GM19372 (cell line): ENCODE measurements at regions not wholly inside any gene's neighbourhood (a gene's known extent, or its start where the extent isn't known, plus 50 kb on each side); places are given as distances from the start of the nearest gene placed in this dataset.

Experiments used
- ATAC-seq: cut with Tn5 transposase; IDR thresholded peaks from one replicate; pipeline ENCODE4 v1.9.1; 2021; ENCODE audit warnings: mild to moderate bottlenecking, low read depth, moderate library complexity; ENCODE audit not compliant: unreplicated experiment

DNA sequence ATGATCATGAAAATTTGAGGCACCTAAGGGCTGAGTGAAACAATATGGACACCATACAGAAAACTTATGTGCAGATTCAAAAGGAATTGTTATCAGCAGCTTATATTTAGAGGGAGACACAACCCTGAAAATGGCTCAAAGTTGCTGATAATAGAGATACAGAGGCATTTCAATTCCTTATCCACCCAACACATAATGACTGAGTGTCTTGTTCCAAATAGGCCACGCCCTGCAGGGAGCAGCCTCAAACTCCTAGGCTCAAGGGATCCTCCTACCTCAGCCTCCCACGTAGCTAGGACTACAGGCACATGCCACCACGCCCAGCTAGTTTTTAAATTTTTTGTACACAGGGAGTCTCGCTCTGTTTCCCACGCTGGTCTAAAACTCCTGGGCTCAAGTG, 79.0 kb downstream of the LBH start:
- ATAC-seq: no peak

DNA sequence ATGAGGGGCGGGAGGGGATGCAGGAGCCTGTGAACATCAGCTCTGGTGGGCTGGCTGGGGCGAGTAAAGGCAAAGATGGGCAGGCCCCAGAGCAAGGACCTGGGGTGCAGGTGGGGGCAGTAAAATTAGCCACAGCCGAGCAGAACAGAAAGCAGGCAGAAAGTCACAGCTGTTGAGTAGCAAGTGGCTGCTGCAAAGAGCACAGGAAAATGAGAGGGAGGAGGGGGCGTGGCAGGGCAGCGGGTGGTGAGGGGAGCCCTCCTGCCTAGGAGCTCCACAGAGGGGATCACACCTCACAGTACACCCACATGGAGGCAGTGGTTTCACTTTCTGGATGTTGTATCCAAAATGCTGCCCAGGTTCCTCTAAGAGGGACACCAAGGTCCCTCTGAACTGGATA, 79.6 kb downstream of the LBH start:
- ATAC-seq: peak; percentile 64

DNA sequence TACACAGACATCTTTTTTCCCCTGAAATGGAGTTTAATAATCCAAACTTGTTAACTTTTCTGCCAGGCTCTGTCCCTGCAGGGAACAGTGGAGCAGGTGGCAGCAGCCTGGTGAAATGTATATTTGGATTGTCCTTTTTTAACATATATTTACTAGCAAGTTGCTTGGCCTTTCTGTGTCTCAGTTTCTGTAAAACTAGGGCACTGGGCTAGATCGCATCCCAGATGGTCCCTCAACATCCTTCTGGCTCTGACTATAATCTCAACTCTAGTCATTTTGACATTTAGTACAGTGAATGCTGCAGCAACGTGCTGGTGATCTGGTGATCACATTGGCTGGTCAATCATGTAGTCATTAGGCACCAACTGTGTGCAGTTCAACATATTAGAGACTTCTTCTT, 80.4 kb downstream of the LBH start:
- ATAC-seq: no peak

DNA sequence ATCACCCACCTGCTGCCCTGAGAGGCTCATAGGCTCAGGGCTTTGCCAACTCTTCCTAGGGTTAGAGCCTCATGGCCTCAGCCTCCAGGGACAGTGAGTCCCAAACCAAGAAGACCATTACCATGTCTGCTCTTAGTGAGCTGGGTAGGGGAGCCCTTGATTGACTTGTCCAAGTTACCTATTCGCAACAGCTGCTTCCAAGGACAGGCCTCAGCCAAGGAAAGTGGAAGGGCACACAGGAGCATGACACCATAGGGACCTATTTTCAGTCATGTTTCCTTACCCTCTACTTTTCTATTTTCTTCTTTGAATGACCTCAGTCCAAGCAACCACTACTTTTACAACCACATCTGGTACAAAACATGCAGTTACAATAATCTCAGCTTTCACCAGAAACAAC, 81.6 kb downstream of the LBH start:
- no peak for ATAC-seq

GRCh38 chr2:30314981-30315380, 83.6 kb downstream of the LBH start:
- no peak for ATAC-seq

- ATAC-seq: no peak
Measured at GRCh38 chr2:30315391-30316063, 84.2 kb downstream of the LBH start.

GRCh38 chr2:30316408-30316807, 85.1 kb downstream of the LBH start:
- ATAC-seq: no peak

DNA sequence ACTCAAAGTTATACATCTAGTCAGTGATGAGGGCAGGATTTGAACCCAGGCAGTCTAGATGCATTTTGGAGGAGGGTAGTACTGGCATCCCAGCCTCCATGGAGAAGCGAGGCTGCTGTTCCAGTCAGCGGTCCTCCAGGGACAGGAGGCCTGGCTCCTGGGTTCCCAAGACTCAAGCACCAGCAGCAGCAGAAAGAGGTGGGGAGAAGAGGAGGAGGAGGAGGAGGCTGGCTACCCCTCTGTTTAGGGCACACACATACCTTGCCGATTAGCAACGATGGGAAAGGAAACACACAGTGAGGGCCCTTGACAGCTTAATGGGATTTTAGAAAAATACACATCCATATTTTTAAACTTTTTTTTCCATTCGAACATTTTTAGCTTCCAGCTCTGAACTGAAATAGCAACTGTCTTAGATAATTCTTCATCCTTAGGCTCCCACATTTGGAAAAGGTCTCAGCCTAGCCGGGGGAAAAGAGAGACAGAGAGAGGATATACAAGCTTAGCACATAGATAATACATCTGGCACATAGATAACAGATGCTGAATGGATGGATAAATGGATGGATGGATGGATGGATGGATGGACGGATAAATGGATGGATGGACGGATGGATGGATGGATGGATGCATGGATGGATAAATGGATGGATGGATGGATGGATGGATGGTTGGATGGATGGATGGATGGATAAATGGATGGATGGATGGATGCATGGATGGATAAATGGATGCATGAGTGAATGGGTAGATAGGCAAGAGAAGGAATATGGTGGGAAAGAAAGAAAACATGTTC, 87.9 kb downstream of the LBH start:
- no peak for ATAC-seq

DNA sequence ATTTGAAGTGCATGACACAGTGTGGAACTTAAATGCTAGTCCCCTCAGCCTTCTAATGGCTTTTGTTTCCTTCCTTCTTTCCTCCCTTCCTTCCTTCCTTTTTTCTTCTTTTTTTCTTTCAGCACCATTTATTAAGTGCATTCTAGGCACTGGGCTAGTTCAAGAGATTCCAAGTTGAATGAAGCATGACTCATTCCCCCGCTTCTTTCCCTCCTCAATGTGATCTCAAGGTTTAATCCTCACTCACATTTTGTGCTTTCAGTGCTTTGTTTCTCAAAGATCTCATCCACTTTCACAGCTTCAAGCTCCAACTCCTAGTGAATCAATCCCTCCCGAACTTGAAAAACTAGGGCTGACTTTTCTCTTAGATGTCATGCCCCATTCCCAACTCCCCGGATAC, 90.1 kb downstream of the LBH start:
- ATAC-seq: no peak

DNA sequence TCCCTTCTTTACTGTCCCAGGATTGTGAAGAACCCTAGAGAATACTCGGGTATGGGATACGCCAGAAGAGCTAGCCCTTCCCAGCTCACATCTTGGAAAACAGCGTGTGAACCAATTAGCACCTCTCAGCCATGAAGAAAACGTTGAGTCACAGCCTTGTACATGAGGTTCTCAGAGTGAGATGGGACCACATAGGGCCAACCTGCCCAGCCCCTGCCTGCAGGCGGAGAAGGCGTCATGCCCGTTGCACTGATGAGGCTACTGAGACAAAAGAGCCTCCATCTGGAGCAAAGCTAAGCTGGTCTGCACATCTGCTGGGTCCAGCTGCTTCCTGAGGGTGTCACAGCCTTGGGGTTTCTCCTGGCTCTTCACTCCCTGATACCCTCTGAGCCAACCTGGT, 92.2 kb downstream of the LBH start:
- no peak for ATAC-seq

- ATAC-seq: no peak
Measured at GRCh38 chr2:30324245-30324908, 93.0 kb downstream of the LBH start.

GRCh38 chr2:30325600-30326328, 94.4 kb downstream of the LBH start:
- ATAC-seq: no peak

- no peak for ATAC-seq
Measured at GRCh38 chr2:30326497-30326896, 95.2 kb downstream of the LBH start.

- no peak for ATAC-seq
Measured at GRCh38 chr2:30331038-30331437, 99.7 kb downstream of the LBH start.

DNA sequence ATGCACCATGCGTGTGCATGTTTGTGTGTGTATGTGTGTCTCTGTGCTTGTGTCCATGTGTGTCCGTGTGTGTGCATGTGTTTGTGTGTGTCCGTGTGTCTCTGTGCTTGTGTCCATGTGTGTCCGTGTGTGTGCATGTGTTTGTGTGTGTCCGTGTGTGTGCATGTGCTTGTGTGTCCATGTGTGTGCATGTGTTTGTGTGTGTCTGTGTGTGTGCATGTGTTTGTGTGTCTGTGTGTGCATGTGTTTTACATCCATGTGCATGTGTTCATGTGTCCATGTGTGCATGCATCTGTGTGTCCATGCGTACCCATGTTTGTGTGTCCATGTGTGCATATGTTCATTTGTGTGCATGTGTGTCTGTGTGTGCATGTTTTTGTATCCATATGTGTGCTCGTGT, 100.5 kb downstream of the LBH start:
- ATAC-seq: no peak

GRCh38 chr2:30332791-30333453, 101.6 kb downstream of the LBH start:
- ATAC-seq: no peak

DNA sequence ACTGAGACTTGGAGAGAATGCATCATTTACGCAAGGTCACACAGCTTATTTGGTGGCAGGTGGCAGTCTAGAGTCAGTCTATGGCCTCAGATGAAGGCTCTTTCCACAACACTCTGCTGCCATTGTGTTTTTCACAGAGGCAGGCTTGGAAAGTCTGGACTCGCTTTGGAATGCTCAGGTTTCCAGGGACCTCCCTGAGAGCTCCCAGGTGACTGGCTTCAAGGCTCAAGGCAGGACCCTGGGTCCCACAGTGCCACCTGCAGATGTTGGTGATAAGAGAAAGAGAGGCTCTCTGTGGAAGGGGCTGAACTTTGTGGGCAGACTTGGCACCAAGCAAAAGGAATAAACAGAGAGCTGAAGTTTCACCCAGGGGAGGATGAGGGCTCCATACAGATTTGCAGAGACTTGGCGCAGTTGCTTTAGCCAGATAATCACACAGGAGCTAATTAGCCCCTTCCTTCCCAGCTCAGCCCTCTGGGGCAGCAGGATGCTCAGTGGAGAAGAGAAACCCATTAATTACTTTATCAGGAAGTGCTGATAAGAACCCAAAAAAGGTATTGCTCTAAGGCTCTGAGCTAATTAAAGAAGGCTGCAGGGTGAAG, 103.5 kb downstream of the LBH start:
- no peak for ATAC-seq

DNA sequence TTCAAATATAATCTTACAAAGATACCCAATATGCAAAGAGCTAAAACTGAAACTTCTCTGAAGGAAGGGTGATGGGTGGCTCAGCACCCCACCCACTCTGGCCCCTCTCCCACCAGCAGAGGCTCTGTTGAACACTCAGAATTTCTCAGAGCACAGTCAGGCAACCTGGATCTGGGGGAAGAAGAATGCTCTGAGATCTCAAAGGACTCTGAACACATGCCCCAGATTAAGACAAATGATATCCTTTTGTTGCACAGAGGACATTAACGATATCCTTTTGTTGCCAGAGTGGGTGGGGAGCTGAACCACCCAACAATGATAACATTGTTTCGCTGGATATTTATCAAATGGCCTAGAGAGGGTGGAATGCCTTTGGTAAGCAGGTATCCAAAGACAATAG, 104.8 kb downstream of the LBH start:
- no peak for ATAC-seq

GRCh38 chr2:30336978-30337841, 105.9 kb downstream of the LBH start:
- ATAC-seq: peak; percentile 83
